ENCODE measurements at regions not wholly inside any gene's neighbourhood (a gene's known extent, or its start where the extent isn't known, plus 50 kb on each side); places are given as distances from the start of the nearest gene placed in this dataset.
"Not testable (repeated sequence)": the region's sequence is repeated elsewhere in the genome, so short reads cannot be mapped to it uniquely, and the experiment has no call there.

- DNase-seq, result no peak
These were observed 180.1 kb downstream of the SYK start for GRCh38 chr9:90981726-90982125.

- DNase-seq, result no peak
These were observed 181.8 kb downstream of the SYK start for GRCh38 chr9:90983394-90983793.

GRCh38 chr9:90985631-90986030 is 184.0 kb downstream of the SYK start:
- no peak for DNase-seq

- DNase-seq, result no peak
These were observed 184.5 kb downstream of the SYK start for GRCh38 chr9:90986161-90986560.

GRCh38 chr9:90987566-90987965 is 185.9 kb downstream of the SYK start:
- no peak for DNase-seq

GRCh38 chr9:90988318-90988717 is 186.7 kb downstream of the SYK start:
- DNase-seq, result no peak

- no peak for DNase-seq
These were observed 190.3 kb downstream of the SYK start for GRCh38 chr9:90991953-90992352.

GRCh38 chr9:90995516-90995915 is 193.9 kb downstream of the SYK start:
- no peak for DNase-seq

GRCh38 chr9:90996154-90997065 is 194.8 kb downstream of the SYK start:
- no peak for DNase-seq

- no peak for DNase-seq
These were observed 197.0 kb downstream of the SYK start for GRCh38 chr9:90998573-90998972.

GRCh38 chr9:90999425-91000397 is 198.1 kb downstream of the SYK start:
- DNase-seq, result no peak

- DNase-seq, result no peak
These were observed 199.6 kb downstream of the SYK start for GRCh38 chr9:91001146-91001611.

GRCh38 chr9:91004484-91004883 is 202.9 kb downstream of the SYK start:
- DNase-seq, result no peak

GRCh38 chr9:91004992-91005391 is 203.4 kb downstream of the SYK start:
- no peak for DNase-seq

GRCh38 chr9:91006046-91006445 is 204.4 kb downstream of the SYK start:
- no peak for DNase-seq

- DNase-seq, result no peak
These were observed 206.9 kb downstream of the SYK start for GRCh38 chr9:91008568-91008967.

GRCh38 chr9:91011891-91012290 is 210.3 kb downstream of the SYK start:
- no peak for DNase-seq

GRCh38 chr9:91012933-91013841 is 211.6 kb downstream of the SYK start:
- DNase-seq, result no peak

- no peak for DNase-seq
These were observed 215.6 kb downstream of the SYK start for GRCh38 chr9:91017245-91017644.

- DNase-seq, result not testable (repeated sequence)
These were observed 218.3 kb downstream of the SYK start for GRCh38 chr9:91019871-91020270.

- not testable (repeated sequence) for DNase-seq
These were observed 220.0 kb downstream of the SYK start for GRCh38 chr9:91021656-91022055.

GRCh38 chr9:91023741-91024140 is 222.1 kb downstream of the SYK start:
- no peak for DNase-seq
